Mesodermal cell (in vitro differentiated cells): ENCODE measurements at regions not wholly inside any gene's neighbourhood (a gene's known extent, or its start where the extent isn't known, plus 50 kb on each side); places are given as distances from the start of the nearest gene placed in this dataset.
A peak's percentile ranks its signal among the peaks of the same experiment; 100 is the strongest.

ENCODE experiments used
- H3K27ac ChIP-seq: 2 replicates; pipeline ENCODE4 v1.7.0; 2013; ENCODE audit warnings: mild to moderate bottlenecking, low read depth, low read length, moderate library complexity; ENCODE audit not compliant: severe bottlenecking
- H3K36me3 ChIP-seq: 2 replicates; pipeline ENCODE4 v1.7.1; 2013; ENCODE audit warnings: mild to moderate bottlenecking, low read length, moderate library complexity; ENCODE audit not compliant: control insufficient read depth, insufficient read depth
- H3K4me1 ChIP-seq: one replicate; pipeline ENCODE4 v1.7.1; 2013; ENCODE audit warnings: mild to moderate bottlenecking, low read length; ENCODE audit not compliant: insufficient read depth, control insufficient read depth, poor library complexity, severe bottlenecking
- H3K4me3 ChIP-seq: 2 replicates; pipeline ENCODE4 v1.7.0; 2013; ENCODE audit warnings: low read length, control low read depth, mild to moderate bottlenecking; ENCODE audit not compliant: insufficient read depth, poor library complexity, severe bottlenecking; ENCODE audit errors: extremely low read depth
- H3K9me3 ChIP-seq: 2 replicates; pipeline ENCODE4 v1.7.1; 2013; ENCODE audit warnings: mild to moderate bottlenecking, low read length, moderate library complexity; ENCODE audit not compliant: control insufficient read depth
- WGBS, 2 experiments: methylation state at CpG; one replicate each; pipeline ENCODE4 v1.1.5; 2013; ENCODE audit warnings: missing lambda C conversion rate in 2 of 2; ENCODE audit not compliant: insufficient coverage in 2 of 2; 5-methylcytosine and 5-hydroxymethylcytosine counted together

DNA sequence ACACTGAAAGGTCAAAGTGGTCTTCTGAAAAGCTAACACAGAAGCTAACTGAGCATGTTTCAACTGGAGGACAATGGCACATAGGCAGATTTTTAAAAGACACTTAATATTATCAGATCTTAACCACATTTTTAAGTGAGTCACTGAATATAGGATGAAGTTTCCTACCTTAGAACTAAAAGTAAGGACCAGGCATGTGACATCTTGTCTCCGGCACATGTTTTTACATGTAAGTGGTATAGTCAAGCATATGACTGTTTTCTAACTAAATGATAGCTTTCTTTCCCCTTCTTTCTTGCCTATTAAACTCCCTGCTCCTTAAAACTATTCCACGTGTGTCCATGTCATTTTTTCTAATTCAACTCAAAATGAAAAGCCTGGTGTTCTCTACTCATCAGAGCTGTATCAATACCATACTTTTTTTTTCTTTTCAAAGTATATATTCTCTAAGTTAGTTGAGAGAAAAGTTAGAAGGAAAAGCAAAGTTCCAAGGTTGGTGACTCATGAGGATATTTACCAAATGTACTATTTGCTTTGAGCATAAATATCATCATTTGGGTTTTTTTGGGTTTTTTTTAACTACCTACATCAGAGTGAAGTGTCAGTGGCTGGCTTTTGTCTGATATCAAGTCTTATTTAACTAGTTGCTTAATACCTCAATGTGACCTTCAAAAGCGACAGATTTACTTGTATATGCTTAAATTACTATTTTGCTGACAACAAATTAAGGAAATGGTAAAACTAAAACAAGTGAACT lies 127.5 kb downstream of the CRPPA start:
- Histone ChIP-seq H3K36me3 (no peaks in the 10 kb centered on the region), H3K27ac (no peak overlapping the region), H3K4me3 (no peak overlapping the region), H3K4me1 (no peaks in the 10 kb centered on the region), H3K9me3 (no peaks in the 10 kb centered on the region)
- 75 to 100% methylated on average over 1 of the region's 3 CpGs for WGBS, 2 experiments

DNA sequence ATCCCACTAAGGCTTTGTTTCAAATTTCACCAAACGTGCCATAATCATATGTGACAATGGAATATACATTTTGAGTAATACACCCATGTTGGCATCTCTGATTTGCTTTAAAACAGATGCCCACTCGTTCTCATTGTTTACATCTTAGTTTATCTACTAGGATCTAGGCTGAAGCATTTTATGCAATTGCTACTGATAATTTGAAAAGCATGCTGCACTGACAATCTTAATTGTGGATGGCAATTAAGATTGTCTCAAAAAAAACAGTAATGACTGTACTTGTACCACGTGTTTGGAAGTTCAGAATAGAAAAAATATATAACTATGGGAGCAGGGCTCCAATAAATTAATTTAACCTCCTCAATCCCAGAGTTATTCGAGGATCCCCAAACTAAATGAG lies 136.8 kb downstream of the CRPPA start:
- Histone ChIP-seq H3K36me3 (no peaks in the 10 kb centered on the region), H3K9me3 (no peaks in the 10 kb centered on the region), H3K4me1 (no peaks in the 10 kb centered on the region), H3K27ac (no peak overlapping the region), H3K4me3 (no peak overlapping the region)
- WGBS, 2 experiments = 83% methylated on average over 1 of the region's 4 CpGs; no CpG with 5 or more reads in 1 of the 2 experiments

DNA sequence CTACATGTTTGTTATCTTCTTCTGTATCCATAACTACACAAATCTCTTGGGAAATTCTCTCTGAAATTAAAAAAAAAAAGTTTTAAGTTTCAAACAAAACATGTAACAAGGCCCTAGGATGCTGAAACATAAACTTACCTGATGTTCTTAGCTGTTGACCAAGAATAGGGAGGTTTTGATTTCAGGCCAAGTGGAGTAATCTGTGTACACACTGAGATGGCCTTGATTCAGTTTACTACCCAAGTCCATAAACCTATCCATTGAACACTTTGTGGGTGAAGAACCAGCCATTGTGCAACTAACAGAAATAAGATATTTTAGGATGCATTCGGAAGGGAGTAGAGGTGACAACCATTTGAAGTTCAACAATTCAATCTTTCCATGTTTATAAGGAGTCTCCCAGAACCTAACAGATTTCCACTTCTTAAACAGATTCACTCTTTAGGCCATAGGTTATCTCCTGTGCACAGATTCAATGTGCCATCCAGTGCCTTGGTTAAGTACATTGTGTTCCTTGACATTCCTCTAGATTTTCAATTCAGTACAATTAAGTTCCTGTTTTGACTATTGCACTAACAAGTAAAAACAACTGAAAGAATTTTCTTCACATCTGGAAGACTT lies 143.1 kb downstream of the CRPPA start:
- Histone ChIP-seq H3K36me3 (no peaks in the 10 kb centered on the region), H3K4me3 (no peak overlapping the region), H3K9me3 (no peaks in the 10 kb centered on the region), H3K4me1 (no peaks in the 10 kb centered on the region), H3K27ac (no peak overlapping the region)
- 100% methylated on average over 1 of the region's 1 CpG; no CpG with 5 or more reads in 1 of the 2 experiments for WGBS, 2 experiments

DNA sequence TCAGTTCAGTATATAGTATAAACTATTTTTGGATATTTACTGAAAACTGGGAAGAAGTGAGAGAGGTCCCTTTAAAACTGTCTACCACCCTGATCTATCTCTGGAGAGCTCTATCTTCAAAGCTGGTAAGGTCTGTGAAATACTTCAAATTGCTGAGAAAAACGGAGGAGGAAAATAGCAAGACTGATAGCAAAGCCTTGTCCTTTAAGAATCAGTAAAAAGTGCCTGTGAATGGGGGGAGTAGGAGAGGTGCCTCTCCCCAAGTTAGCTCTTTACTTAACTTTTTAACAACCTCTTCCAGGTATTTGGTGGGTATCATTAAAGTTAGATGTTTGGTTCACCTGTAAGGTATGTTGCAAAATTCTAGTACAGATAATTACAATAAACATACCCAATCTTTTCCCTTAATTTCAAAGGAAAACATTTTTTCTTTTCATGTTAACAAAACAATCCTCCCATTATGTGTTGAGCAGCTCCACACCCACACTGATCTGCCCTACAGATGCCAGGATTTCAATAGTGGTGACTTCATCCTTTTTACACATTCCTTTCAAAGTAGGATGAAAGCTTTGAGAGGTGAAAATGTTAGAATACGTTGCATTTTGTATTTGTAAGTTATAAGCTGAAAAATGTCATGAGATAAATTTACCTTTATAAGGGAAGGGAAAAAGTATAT lies 149.2 kb downstream of the CRPPA start:
- Histone ChIP-seq H3K4me3 (no peak overlapping the region), H3K27ac (peak overlapping the region; percentile 76), H3K4me1 (peaks cover 13% of the 10 kb centered on the region), H3K9me3 (no peaks in the 10 kb centered on the region), H3K36me3 (no peaks in the 10 kb centered on the region)
- 0% methylated on average over 1 of the region's 2 CpGs; no CpG with 5 or more reads in 1 of the 2 experiments for WGBS, 2 experiments

DNA sequence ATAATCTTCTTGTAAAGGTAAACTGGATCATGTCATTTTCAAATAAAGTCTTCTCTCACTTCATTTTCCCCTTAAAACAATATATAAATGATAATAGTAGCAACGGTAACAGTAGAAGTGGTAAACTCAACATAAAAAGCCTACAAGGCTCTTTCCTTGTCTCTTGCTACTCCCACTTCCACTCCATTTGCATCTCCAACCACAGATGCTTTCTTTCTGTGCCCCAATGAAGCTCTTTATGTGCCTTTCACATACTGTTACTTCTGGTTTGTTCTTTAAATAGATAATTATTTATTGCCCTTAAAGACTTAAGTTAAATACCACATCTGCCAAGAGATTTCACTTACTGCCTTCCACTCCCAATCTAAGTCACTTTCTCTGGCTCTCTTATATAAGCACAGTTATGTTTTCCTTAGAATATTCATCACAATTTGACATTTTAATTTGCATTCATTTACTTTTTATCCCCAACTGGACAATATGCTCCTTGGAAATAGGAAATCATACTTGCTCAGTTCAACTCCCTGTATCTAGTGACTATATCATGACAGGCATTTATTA lies 149.9 kb downstream of the CRPPA start:
- no peaks in the 10 kb centered on the region for H3K36me3 ChIP-seq
- no peaks in the 10 kb centered on the region for H3K9me3 ChIP-seq
- no peak overlapping the region for H3K4me3 ChIP-seq
- H3K4me1 ChIP-seq = peaks cover 13% of the 10 kb centered on the region
- H3K27ac ChIP-seq = no peak overlapping the region
- no CpG with 5 or more reads among the region's 1 CpG for WGBS, 2 experiments

DNA sequence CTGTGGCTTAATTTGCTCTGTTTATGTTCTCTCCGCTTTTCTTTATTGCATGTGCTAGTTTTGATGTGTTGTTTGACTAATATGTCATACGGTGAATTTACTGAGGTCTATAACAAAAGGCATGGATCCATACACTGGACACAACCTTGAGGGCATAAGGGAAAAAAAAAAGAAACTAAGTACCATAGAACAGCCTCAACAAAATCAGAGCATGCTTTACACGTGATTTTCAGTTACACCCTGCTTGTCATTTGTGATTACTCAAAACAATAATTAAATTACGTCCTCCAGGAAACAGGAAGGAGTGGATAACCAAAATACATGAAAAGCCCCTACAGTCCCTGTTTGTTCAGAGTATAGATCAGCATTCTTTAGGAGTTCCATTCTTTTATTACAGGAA lies 150.5 kb downstream of the CRPPA start:
- WGBS, 2 experiments = 73 to 100% methylated on average over 1 to 4 of the region's 4 CpGs
- H3K27ac ChIP-seq = no peak overlapping the region
- no peaks in the 10 kb centered on the region for H3K36me3 ChIP-seq
- H3K4me1 ChIP-seq = peaks cover 13% of the 10 kb centered on the region
- H3K4me3 ChIP-seq = no peak overlapping the region
- no peaks in the 10 kb centered on the region for H3K9me3 ChIP-seq

DNA sequence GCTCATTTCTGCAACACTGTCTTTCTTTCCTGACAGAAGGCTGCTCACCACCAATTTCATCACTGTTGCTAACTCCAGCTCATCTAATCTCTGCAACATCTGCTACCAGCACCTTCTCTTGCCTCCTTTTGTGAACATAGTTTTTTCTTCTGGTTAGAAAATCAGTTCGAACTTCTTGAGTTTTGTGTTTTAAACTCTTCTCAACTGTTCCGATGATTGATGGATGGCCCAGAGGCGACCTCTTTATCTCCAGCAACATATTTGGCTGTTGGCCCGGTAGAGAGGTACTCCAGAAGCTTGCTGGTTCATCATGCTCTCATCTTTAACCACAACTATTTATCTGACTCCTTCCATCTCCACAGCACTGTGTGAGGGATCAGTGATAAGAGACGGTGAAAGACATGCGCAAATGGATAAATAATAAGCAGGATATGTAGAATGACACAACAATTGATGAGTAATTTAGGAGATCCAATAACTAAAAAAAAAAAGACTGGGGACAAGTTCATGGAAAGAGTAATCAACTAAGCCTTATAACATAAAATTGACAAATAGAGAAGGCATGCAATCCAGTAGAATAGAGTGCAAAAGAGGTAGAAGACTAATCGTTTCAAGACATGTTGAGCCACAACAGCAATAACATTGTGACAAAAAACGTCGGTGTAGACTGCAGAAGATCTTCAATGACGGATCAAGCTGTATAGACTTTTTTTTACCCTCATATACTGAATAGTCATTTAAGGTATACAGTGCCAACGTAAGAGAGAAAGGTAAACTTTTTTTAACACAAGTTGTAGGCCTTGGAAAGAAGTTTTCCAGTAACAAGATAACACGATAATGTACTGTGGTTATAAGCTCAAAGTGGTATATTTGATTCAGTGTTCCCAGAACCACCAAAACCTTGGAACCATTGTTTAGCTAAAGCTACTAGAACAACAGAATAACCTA lies 152.2 kb downstream of the CRPPA start:
- H3K4me3 ChIP-seq = no peak overlapping the region
- WGBS, 2 experiments = 74 to 94% methylated on average over 5 to 8 of the region's 12 CpGs
- H3K4me1 ChIP-seq = peaks cover 13% of the 10 kb centered on the region
- no peaks in the 10 kb centered on the region for H3K9me3 ChIP-seq
- no peaks in the 10 kb centered on the region for H3K36me3 ChIP-seq
- no peak overlapping the region for H3K27ac ChIP-seq

DNA sequence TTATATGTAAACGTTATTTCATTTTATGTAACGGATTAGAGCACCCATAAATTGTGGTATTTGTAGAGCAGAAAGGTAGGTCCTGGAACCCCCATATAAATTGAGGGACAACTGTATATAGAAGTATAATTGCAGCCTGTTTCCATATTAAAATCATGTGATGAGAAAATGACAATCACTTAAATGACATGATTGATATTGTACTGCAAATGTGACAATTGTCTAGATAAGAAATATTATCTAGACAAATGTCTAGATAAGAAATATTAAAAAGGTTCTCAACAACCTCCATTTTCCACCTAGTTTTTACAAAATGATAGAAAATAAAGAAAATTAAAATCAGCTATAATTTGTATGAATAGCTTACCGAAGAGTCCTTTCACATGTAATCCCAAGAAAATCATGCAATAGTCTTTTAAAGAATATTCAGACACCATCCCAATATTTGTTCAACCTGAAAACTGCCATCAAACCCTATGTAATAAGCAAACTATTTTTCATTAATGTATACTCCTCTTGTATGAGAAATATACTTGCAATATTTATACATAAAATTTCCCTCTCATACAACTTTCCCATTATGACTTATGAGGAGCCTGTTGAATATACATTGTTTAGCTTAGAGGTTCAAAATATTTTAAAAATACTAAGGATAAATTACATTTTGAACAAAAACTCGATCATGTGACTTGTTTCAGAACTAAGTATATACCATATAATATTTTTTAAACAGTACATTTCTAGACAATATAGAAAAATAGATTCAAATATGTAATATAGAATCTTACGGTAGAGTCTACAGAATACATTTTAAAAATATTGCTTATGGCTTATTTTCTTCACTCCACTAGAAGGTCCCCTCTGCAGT lies 153.2 kb downstream of the CRPPA start:
- WGBS, 2 experiments = 80% methylated on average over 1 to 2 of the region's 5 CpGs
- H3K36me3 ChIP-seq = no peaks in the 10 kb centered on the region
- H3K4me1 ChIP-seq = peaks cover 13% of the 10 kb centered on the region
- no peak overlapping the region for H3K4me3 ChIP-seq
- no peak overlapping the region for H3K27ac ChIP-seq
- H3K9me3 ChIP-seq = no peaks in the 10 kb centered on the region

DNA sequence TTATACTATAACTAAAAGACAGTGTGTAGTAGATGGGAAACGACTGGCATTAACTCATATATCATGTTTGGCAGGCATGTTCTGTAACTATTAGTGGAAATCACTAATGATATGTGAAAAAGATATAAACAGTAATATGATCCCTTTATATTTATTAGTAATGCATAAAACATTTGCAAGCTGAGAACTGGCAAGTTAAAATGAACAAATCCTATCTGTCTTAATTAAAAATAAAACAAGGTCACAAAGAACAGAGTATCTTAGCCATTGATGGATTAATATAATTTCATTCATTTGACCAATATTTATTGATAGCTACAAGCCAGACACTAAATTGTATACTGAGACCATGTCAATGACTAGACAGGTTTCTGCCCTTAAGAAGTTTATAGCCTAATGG lies 154.5 kb downstream of the CRPPA start:
- WGBS, 2 experiments = no CpG with 5 or more reads among the region's 1 CpG
- H3K4me3 ChIP-seq = no peak overlapping the region
- no peaks in the 10 kb centered on the region for H3K36me3 ChIP-seq
- peaks cover 7% of the 10 kb centered on the region for H3K4me1 ChIP-seq
- no peak overlapping the region for H3K27ac ChIP-seq
- no peaks in the 10 kb centered on the region for H3K9me3 ChIP-seq
